Calu3 (cell line): ENCODE measurements at regions not wholly inside any gene's neighbourhood (a gene's known extent, or its start where the extent isn't known, plus 50 kb on each side); places are given as distances from the start of the nearest gene placed in this dataset.

ENCODE experiments used
- BruUV-seq: library from RNA; stranded (reverse); fragments of 400-500 nt; replicated peaks from 2 replicates; lab custom pipeline; 2021; lab: Mats Ljungman, UMichigan
- CTCF ChIA-PET: fragments of 300-600 bp; sonication (Branson Sonifier 250); formaldehyde crosslinking; loops from one replicate; lab custom pipeline; 2022; ENCODE audit warnings: antibody characterized with exemption; lab: Charles Lee
- DNase-seq: peaks from one replicate; pipeline ENCODE4 v3.0.0; 2022
- H3K27ac Mint-ChIP-seq: one replicate; pipeline ENCODE4 v1.8.0; 2022; ENCODE audit warnings: mixed read lengths; ENCODE audit not compliant: unreplicated experiment
- H3K27me3 Mint-ChIP-seq: one replicate; pipeline ENCODE4 v1.8.0; 2022; ENCODE audit warnings: mixed read lengths; ENCODE audit not compliant: unreplicated experiment
- H3K36me3 Mint-ChIP-seq: one replicate; pipeline ENCODE4 v1.8.0; 2022; ENCODE audit warnings: mild to moderate bottlenecking, moderate library complexity, mixed read lengths; ENCODE audit not compliant: insufficient read depth, unreplicated experiment
- H3K4me1 Mint-ChIP-seq: one replicate; pipeline ENCODE4 v1.8.0; 2022; ENCODE audit warnings: mild to moderate bottlenecking, low read depth, mixed read lengths; ENCODE audit not compliant: unreplicated experiment
- H3K4me3 Mint-ChIP-seq: one replicate; pipeline ENCODE4 v1.8.0; 2022; ENCODE audit warnings: mild to moderate bottlenecking, low read depth, moderate library complexity, mixed read lengths; ENCODE audit not compliant: unreplicated experiment
- H3K9me3 Mint-ChIP-seq: one replicate; pipeline ENCODE4 v1.8.0; 2022; ENCODE audit warnings: low read depth, mixed read lengths; ENCODE audit not compliant: unreplicated experiment
- CTCF ChIP-seq: fragments of 200-600 bp; IDR thresholded peaks from one replicate; pipeline ENCODE4 v1.8.0; 2022; ENCODE audit warnings: antibody characterized with exemption; ENCODE audit not compliant: unreplicated experiment
- intact Hi-C: fragments of 100-400 bp; cut with micrococcal nuclease; formaldehyde crosslinking; loops from one replicate; pipeline ENCODE4 v1.10.0; 2022; ENCODE audit not compliant: unreplicated experiment

GRCh38 chr13:53907891-53908290, 879.3 kb downstream of the OLFM4 start:
- Mint-ChIP-seq H3K4me1 (no peaks in the 10 kb centered on the region), H3K4me3 (no peak overlapping the region), H3K27me3 (no peaks in the 10 kb centered on the region), H3K36me3 (no peaks in the 10 kb centered on the region), H3K9me3 (peaks cover 7% of the 10 kb centered on the region), H3K27ac (no peak overlapping the region)
- no TSS peak for BruUV-seq
- DNase-seq: no peak
- no peak for TF ChIP-seq CTCF
- intact Hi-C loops: no loop called here
- CTCF ChIA-PET: no interaction called here

- H3K27me3 Mint-ChIP-seq: no peaks in the 10 kb centered on the region
- H3K4me3 Mint-ChIP-seq: no peak overlapping the region
- H3K9me3 Mint-ChIP-seq: peaks cover 13% of the 10 kb centered on the region
- no peaks in the 10 kb centered on the region for H3K4me1 Mint-ChIP-seq
- no TSS peak for BruUV-seq
- TF ChIP-seq CTCF: no peak
- intact Hi-C loops: no loop called here
- CTCF ChIA-PET: no interaction called here
- DNase-seq: no peak
- H3K36me3 Mint-ChIP-seq: no peaks in the 10 kb centered on the region
- no peak overlapping the region for H3K27ac Mint-ChIP-seq
Measured at GRCh38 chr13:53920916-53921315, 892.3 kb downstream of the OLFM4 start.

GRCh38 chr13:53921473-53921872, 892.9 kb downstream of the OLFM4 start:
- Mint-ChIP-seq H3K27ac (no peak overlapping the region), H3K4me3 (no peak overlapping the region), H3K36me3 (no peaks in the 10 kb centered on the region), H3K4me1 (no peaks in the 10 kb centered on the region), H3K27me3 (no peaks in the 10 kb centered on the region), H3K9me3 (peaks cover 13% of the 10 kb centered on the region)
- CTCF ChIA-PET: no interaction called here
- DNase-seq: no peak
- intact Hi-C loops: no loop called here
- TF ChIP-seq CTCF: no peak
- BruUV-seq: no TSS peak

GRCh38 chr13:53941588-53942190, 913.1 kb downstream of the OLFM4 start:
- intact Hi-C loops: no loop called here
- H3K9me3 Mint-ChIP-seq: peaks cover 5% of the 10 kb centered on the region
- no peaks in the 10 kb centered on the region for H3K36me3 Mint-ChIP-seq
- no peak for DNase-seq
- no peak for TF ChIP-seq CTCF
- no TSS peak for BruUV-seq
- CTCF ChIA-PET: no interaction called here
- no peaks in the 10 kb centered on the region for H3K27me3 Mint-ChIP-seq
- H3K4me3 Mint-ChIP-seq: no peak overlapping the region
- no peaks in the 10 kb centered on the region for H3K4me1 Mint-ChIP-seq
- no peak overlapping the region for H3K27ac Mint-ChIP-seq
